Prostate gland (tissue), 2 donors: ENCODE measurements at regions not wholly inside any gene's neighbourhood (a gene's known extent, or its start where the extent isn't known, plus 50 kb on each side); places are given as distances from the start of the nearest gene placed in this dataset.

ENCODE experiments used
- DNase-seq: peaks from one replicate; pipeline ENCODE4 v3.0.0-alpha.2; 2019; ENCODE audit warnings: low spot score
- H3K27ac ChIP-seq, 2 donors: fragments of 200-600 bp; sonication (generic); 2 replicates each; pipeline ENCODE4 v1.5.1; 2017 to 2019
- H3K27me3 ChIP-seq: fragments of 200-600 bp; sonication (generic); replicated peaks from 2 replicates; pipeline ENCODE4 v1.5.1; 2019; ENCODE audit not compliant: insufficient read depth
- H3K36me3 ChIP-seq, 2 donors: fragments of 200-600 bp; sonication (generic); 1 replicate in 1 of 2; 2 replicates in 1 of 2; pipeline versions ENCODE4 v1.5.1 to v1.8.1; 2017 to 2019
- H3K4me1 ChIP-seq: fragments of 200-600 bp; sonication (generic); replicated peaks from 2 replicates; pipeline ENCODE4 v1.5.1; 2019
- H3K4me3 ChIP-seq, 2 donors: fragments of 200-600 bp; sonication (generic); 2 replicates each; pipeline ENCODE4 v1.5.1; 2017 to 2019
- H3K9me3 ChIP-seq: fragments of 200-600 bp; sonication (generic); 2 replicates; pipeline ENCODE4 v1.5.1; 2017
- POLR2A ChIP-seq: fragments of 450-650 bp; IDR thresholded peaks from one replicate; pipeline ENCODE4 v1.6.1; 2016; ENCODE audit warnings: antibody characterized with exemption, mild to moderate bottlenecking
- POLR2AphosphoS5 ChIP-seq: sonication (generic); formaldehyde crosslinking; IDR thresholded peaks from one replicate; pipeline ENCODE4 v1.6.1; 2017; ENCODE audit warnings: antibody characterized with exemption
- WGBS: methylation state at CpG from one replicate; pipeline ENCODE4 v1.1.5; 2018; 5-methylcytosine and 5-hydroxymethylcytosine counted together
- intact Hi-C: fragments of 100-400 bp; cut with DNase I; formaldehyde crosslinking; loops from one replicate; pipeline ENCODE4 v1.14.2; 2022
- TF ChIP-seq, protein P1 (sequence below), 4 experiments: fragments of 200-600 bp in 2 of 4; fragments of 450-650 bp in 2 of 4; sonication (generic) in 2 of 4; IDR thresholded peaks; 1 replicate in 3 of 4; 2 replicates in 1 of 4; pipeline ENCODE4 v1.5.1; 2016 to 2019; ENCODE audit warnings: antibody characterized with exemption in 4 of 4, mild to moderate bottlenecking in 2 of 4, moderate library complexity in 2 of 4

- Histone ChIP-seq H3K4me1 (peaks cover 8% of the 10 kb centered on the region), H3K4me3 (no peak overlapping the region), H3K9me3 (no peaks in the 10 kb centered on the region), H3K36me3 (no peaks in the 10 kb centered on the region), H3K27ac (peak overlapping the region; percentile 71 to 73), H3K27me3 (no peaks in the 10 kb centered on the region)
- WGBS, result 42% methylated on average over 5 of the region's 5 CpGs
- TF ChIP-seq, protein P1, sequence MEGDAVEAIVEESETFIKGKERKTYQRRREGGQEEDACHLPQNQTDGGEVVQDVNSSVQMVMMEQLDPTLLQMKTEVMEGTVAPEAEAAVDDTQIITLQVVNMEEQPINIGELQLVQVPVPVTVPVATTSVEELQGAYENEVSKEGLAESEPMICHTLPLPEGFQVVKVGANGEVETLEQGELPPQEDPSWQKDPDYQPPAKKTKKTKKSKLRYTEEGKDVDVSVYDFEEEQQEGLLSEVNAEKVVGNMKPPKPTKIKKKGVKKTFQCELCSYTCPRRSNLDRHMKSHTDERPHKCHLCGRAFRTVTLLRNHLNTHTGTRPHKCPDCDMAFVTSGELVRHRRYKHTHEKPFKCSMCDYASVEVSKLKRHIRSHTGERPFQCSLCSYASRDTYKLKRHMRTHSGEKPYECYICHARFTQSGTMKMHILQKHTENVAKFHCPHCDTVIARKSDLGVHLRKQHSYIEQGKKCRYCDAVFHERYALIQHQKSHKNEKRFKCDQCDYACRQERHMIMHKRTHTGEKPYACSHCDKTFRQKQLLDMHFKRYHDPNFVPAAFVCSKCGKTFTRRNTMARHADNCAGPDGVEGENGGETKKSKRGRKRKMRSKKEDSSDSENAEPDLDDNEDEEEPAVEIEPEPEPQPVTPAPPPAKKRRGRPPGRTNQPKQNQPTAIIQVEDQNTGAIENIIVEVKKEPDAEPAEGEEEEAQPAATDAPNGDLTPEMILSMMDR (IDR thresholded peaks at IDR 0.05), result no peak
- TF ChIP-seq POLR2AphosphoS5, result peak; percentile 46
- DNase-seq, result no peak
- intact Hi-C loops, result no loop called here
Observed at GRCh38 chr3:132255041-132255745, 62.0 kb upstream of the ACP3 start.

DNA sequence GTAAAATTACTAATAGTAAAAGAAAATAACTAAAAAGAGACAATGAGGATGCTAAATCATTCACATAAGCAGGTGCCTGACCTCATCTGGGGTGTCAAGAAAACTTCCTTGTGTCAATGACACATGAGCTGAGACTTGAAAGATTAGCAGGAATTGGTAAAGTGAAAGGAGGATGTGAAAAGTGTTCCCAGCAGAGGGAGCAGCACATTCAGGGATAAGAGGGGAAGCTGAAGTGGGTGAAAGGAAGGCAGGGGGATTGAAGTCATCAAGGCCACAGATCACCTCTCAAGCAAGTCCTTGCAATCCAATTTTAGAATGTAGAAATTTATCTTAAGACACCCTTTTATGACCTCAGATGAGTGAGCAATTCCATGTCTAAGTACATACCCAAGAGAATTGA is 60.2 kb upstream of the ACP3 start:
- peaks cover 8% of the 10 kb centered on the region for H3K4me1 ChIP-seq
- H3K9me3 ChIP-seq, result no peaks in the 10 kb centered on the region
- no peaks in the 10 kb centered on the region for H3K36me3 ChIP-seq
- H3K27me3 ChIP-seq, result no peaks in the 10 kb centered on the region
- intact Hi-C loops, result no loop called here
- TF ChIP-seq, protein P1 (IDR thresholded peaks at IDR 0.05), result peak; percentile 21 to 74 (median 60)
- TF ChIP-seq POLR2A, result no peak
- peak; percentile 25 for TF ChIP-seq POLR2AphosphoS5
- H3K4me3 ChIP-seq, result no peak overlapping the region
- peak; percentile 50 for DNase-seq
- peak overlapping the region; percentile 71 to 73 for H3K27ac ChIP-seq

DNA sequence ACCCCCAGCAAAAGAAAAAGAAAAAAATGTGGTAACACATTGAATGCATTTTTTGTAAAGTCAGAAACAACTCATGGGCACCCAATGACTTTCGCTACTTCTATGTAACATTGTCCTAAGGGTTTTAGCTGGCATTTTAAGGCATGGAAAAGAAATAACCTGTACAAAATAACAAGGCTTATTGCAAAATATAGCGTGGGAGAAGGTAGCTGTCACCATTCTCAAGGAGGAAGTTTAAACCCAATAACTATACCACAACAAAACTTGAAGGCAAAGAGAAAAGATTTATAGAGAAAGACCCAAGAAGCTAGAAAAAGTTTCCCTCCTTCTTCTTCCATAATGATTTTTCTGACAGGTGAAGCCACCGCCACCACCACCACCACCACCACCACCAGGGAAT is 55.7 kb upstream of the ACP3 start:
- H3K27ac ChIP-seq, result peak overlapping the region in 1 of 2 donors; percentile 73
- intact Hi-C loops, result no loop called here
- DNase-seq, result no peak
- no peak overlapping the region for H3K4me3 ChIP-seq
- H3K27me3 ChIP-seq, result no peaks in the 10 kb centered on the region
- TF ChIP-seq POLR2A, result no peak
- TF ChIP-seq, protein P1 (IDR thresholded peaks at IDR 0.05), result no peak
- no peak for TF ChIP-seq POLR2AphosphoS5
- no peaks in the 10 kb centered on the region for H3K9me3 ChIP-seq
- no peaks in the 10 kb centered on the region for H3K36me3 ChIP-seq
- peaks cover 4% of the 10 kb centered on the region for H3K4me1 ChIP-seq
- 88% methylated on average over 3 of the region's 3 CpGs for WGBS

GRCh38 chr3:132262305-132262704 is 54.9 kb upstream of the ACP3 start:
- 91% methylated on average over 2 of the region's 2 CpGs for WGBS
- DNase-seq, result no peak
- TF ChIP-seq, protein P1 (IDR thresholded peaks at IDR 0.05), result no peak
- TF ChIP-seq POLR2AphosphoS5 (no peak), POLR2A (no peak)
- Histone ChIP-seq H3K4me3 (no peak overlapping the region), H3K27me3 (no peaks in the 10 kb centered on the region), H3K4me1 (peaks cover 4% of the 10 kb centered on the region), H3K9me3 (no peaks in the 10 kb centered on the region), H3K36me3 (no peaks in the 10 kb centered on the region), H3K27ac (peak overlapping the region; percentile 28 to 73)
- intact Hi-C loops, result no loop called here

DNA sequence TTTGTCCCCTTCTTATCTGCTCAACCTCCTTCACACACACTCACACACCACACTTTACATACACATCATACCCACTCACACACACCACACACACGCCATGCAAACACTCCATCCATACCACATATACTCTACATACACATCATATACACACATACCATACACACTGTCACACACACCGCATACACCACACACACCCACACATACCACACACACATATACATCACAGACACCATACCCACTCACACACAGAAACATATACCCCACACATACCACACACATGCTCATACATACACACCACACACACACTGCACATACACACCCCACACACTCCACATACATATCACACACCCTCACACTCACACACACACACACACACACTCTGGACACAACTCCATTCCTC is 54.3 kb upstream of the ACP3 start:
- Histone ChIP-seq H3K36me3 (no peaks in the 10 kb centered on the region), H3K9me3 (no peaks in the 10 kb centered on the region), H3K27me3 (no peaks in the 10 kb centered on the region), H3K27ac (peak overlapping the region; percentile 28 to 73), H3K4me3 (no peak overlapping the region), H3K4me1 (peaks cover 4% of the 10 kb centered on the region)
- TF ChIP-seq POLR2AphosphoS5 (no peak), POLR2A (no peak)
- TF ChIP-seq, protein P1 (IDR thresholded peaks at IDR 0.05), result no peak
- DNase-seq, result no peak
- 99% methylated on average over 2 of the region's 2 CpGs for WGBS
- intact Hi-C loops, result no loop called here
